ENCODE measurements at regions not wholly inside any gene's neighbourhood (a gene's known extent, or its start where the extent isn't known, plus 50 kb on each side); places are given as distances from the start of the nearest gene placed in this dataset.
A peak's percentile ranks its signal among the peaks of the same experiment; 100 is the strongest.

DNA sequence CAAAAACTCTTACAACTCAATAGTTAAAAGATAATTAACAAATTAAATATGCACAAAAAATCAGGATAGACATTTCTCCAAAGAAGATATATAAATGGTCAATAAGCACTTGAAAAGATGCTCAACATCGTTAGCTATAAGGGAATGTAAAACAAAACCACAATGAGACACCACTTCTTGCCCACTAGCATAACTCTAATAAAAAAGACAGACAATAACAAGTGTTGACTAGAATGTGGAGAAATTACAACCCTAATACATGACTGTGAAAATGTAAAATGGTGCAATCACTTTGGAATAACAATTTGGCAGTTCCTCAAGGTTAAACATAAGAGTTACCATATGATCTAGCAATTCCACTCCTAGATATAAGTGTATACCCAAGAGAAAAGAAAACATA lies 74.3 kb upstream of the PCGF5 start:
- TF ChIP-seq, protein P1, sequence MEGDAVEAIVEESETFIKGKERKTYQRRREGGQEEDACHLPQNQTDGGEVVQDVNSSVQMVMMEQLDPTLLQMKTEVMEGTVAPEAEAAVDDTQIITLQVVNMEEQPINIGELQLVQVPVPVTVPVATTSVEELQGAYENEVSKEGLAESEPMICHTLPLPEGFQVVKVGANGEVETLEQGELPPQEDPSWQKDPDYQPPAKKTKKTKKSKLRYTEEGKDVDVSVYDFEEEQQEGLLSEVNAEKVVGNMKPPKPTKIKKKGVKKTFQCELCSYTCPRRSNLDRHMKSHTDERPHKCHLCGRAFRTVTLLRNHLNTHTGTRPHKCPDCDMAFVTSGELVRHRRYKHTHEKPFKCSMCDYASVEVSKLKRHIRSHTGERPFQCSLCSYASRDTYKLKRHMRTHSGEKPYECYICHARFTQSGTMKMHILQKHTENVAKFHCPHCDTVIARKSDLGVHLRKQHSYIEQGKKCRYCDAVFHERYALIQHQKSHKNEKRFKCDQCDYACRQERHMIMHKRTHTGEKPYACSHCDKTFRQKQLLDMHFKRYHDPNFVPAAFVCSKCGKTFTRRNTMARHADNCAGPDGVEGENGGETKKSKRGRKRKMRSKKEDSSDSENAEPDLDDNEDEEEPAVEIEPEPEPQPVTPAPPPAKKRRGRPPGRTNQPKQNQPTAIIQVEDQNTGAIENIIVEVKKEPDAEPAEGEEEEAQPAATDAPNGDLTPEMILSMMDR (conservative IDR thresholded peaks at IDR 0.05; ENCODE audit: low read depth, low read length), result no peak

DNA sequence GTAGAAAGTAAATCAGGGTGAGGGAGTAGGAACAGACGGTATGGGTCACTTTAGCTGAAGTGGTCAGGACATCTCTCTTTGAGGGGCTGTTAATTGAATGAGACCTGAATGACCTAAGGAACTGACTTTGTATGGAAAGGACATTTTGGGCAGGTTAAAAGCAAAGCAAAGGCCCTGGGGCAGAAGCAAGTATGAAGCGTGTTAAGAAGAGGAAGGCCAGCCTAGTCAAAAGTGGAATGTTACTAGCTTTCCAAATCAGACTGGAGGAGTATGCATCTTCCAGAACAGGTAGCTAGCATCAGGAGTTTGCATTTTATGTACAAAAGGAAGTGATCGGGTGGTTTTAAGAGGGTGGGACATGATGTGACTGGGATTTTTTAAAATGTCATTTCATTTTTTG lies 70.9 kb upstream of the PCGF5 start:
- TF ChIP-seq, protein P1 (conservative IDR thresholded peaks at IDR 0.05; ENCODE audit: low read depth, low read length), result no peak
- no peak for DNase-seq (ENCODE audit: low read depth)
- H3K4me3 ChIP-seq (ENCODE audit: low read depth, low read length), result no peak overlapping the region

More for the DNA sequence above, 74.3 kb upstream of the PCGF5 start:
- DNase-seq (ENCODE audit: low read depth), result no peak
- H3K4me3 ChIP-seq (ENCODE audit: low read depth, low read length), result no peak overlapping the region

DNA sequence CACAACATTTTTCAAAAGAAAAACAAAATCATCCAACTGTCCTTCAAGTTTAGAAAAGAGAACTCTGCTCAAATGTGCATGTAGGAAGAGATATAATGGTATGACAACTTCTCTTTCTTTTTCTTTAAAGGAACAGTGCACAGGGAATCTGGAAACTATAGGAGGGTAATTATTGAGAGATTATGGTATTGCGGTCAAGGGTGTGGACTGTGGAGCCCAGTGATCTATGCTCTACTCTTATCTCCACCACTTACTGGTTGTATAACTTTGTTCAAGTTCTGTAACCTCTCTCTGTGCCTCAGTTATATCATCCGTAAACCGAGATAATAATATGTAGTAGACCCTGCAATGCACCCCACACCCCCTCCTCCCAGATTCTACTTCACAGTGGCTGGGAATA lies 69.8 kb upstream of the PCGF5 start:
- no peak for DNase-seq (ENCODE audit: low read depth)
- TF ChIP-seq, protein P1 (conservative IDR thresholded peaks at IDR 0.05; ENCODE audit: low read depth, low read length), result no peak
- H3K4me3 ChIP-seq (ENCODE audit: low read depth, low read length), result no peak overlapping the region

DNA sequence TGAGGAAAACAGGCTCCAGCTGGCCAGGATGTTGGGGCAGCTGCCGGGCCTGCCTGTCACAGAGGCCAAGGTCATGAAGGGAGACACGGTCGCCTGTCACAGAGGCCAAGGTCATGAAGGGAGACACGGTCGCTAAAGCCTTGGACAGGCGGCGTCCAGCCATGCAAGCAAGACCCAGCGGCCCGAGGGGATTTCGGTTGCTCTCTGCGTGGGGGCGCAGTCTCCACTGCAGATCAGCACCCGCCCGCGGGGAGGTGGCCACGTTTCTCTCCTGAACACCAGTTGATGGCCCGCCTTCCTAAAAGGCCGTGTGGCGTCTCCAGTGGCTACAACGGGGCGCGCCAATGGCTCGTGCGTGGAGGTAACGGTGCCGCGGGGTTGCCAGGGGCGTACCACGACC lies 67.0 kb upstream of the PCGF5 start:
- H3K4me3 ChIP-seq (ENCODE audit: low read depth, low read length), result no peak overlapping the region
- TF ChIP-seq, protein P1 (conservative IDR thresholded peaks at IDR 0.05; ENCODE audit: low read depth, low read length), result no peak
- no peak for DNase-seq (ENCODE audit: low read depth)

DNA sequence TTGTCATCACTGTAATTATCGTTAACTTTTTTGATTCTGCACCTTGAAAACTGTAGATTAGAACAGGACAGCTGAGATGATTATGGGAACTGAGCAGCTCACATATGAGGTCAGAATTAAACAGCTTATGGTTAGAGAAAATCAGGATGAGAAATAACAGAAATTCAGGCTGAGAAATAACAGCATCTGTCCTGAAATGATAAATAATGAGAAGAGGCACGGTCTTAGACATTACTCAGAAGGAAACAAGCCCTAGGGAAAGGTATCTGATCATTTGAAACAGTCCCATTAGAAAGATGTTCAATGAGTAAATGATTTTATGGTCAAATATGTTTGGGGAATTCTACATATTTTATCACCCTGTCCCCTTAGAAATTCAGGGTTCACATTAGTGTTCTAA lies 65.6 kb upstream of the PCGF5 start:
- no peak overlapping the region for H3K4me3 ChIP-seq (ENCODE audit: low read depth, low read length)
- no peak for DNase-seq (ENCODE audit: low read depth)
- TF ChIP-seq, protein P1 (conservative IDR thresholded peaks at IDR 0.05; ENCODE audit: low read depth, low read length), result no peak

DNA sequence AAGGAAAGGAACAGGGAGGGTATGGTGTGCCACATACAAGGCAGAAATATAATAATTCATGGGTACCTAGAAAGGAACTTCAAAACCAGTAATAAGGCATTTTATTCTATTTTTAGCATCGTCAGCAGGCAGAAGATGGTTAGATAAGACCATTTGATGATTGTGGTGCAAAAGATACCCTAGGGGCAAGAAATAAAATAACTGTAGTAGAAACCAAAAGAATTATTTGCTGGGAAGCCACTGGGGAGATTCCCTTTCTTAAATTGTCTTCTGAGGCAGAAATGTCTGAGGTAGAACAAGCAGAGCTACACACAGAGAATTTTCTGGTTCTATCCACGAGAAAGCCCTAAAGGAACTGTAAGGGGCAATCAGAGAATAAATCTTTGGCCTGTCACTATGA lies 64.3 kb upstream of the PCGF5 start:
- no peak overlapping the region for H3K4me3 ChIP-seq (ENCODE audit: low read depth, low read length)
- no peak for DNase-seq (ENCODE audit: low read depth)
- TF ChIP-seq, protein P1 (conservative IDR thresholded peaks at IDR 0.05; ENCODE audit: low read depth, low read length), result no peak

DNA sequence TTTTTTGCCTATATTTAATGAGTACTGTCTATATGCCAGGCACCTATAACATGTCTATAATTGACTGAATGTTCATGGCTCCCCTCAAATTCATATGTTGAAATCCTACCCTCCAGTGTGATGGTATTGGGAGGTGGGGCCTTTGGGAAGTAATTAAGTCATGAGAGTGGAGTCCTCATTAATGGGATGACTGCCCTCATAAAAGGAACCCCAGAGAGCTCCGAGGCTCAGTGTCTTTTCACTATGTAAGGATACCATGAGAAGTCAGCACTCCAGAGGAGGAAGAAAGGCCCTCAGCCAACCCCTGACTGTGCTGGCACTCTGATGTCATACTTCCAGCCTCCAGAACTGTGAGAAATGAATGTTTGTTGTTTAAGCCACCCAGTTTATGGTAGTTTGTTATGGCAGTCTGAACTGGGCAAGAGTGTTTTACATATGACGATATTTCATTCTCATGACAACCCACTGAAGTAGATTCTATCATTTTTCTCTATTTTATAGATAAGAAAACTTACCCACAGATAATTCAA lies 61.1 kb upstream of the PCGF5 start:
- peak; percentile 15 for DNase-seq (ENCODE audit: low read depth)
- TF ChIP-seq, protein P1 (conservative IDR thresholded peaks at IDR 0.05; ENCODE audit: low read depth, low read length), result no peak
- no peak overlapping the region for H3K4me3 ChIP-seq (ENCODE audit: low read depth, low read length)
